PC-3 (cell line): ENCODE measurements at regions not wholly inside any gene's neighbourhood (a gene's known extent, or its start where the extent isn't known, plus 50 kb on each side); places are given as distances from the start of the nearest gene placed in this dataset.

Experiments
- ATAC-seq: fragments of 200-7000 bp; cut with Tn5 transposase; 2 replicates; pipeline ENCODE4 v1.9.1; 2020; ENCODE audit warnings: mild to moderate bottlenecking, moderate library complexity
- BruUV-seq: library from RNA; stranded (reverse); fragments of 400-500 nt; replicated peaks from 2 replicates; lab custom pipeline; 2021; lab: Mats Ljungman, UMichigan
- CTCF ChIA-PET: fragments of 300-600 bp; sonication (Branson Sonifier 250); formaldehyde crosslinking; loops from one replicate; lab custom pipeline; 2022; ENCODE audit warnings: antibody characterized with exemption; lab: Charles Lee
- POLR2A ChIA-PET: fragments of 300-600 bp; sonication (Branson Sonifier 250); formaldehyde crosslinking; loops from one replicate; lab custom pipeline; 2022; ENCODE audit warnings: antibody characterized with exemption; ENCODE audit not compliant: unreplicated experiment; lab: Charles Lee
- DNase-seq: peaks from one replicate; pipeline ENCODE4 v3.0.0-alpha.2; 2015
- H2AFZ ChIP-seq: fragments of 300-600 bp; sonication (generic); 2 replicates; pipeline ENCODE4 v1.6.0; 2016; ENCODE audit warnings: antibody characterized with exemption, low read length
- H3F3A ChIP-seq: fragments of 300-600 bp; sonication (generic); one replicate; pipeline ENCODE4 v1.6.0; 2017; ENCODE audit warnings: antibody characterized with exemption, low read length, control low read depth, mild to moderate bottlenecking; ENCODE audit not compliant: unreplicated experiment
- H3K27ac ChIP-seq: fragments of 300-600 bp; sonication (generic); 2 replicates; pipeline ENCODE4 v1.5.1; 2016; ENCODE audit warnings: mild to moderate bottlenecking, low read length
- H3K27me3 ChIP-seq: fragments of 300-600 bp; sonication (generic); 2 replicates; pipeline ENCODE4 v1.6.1; 2016; ENCODE audit warnings: low read length, mixed read lengths
- H3K36me3 ChIP-seq: fragments of 300-600 bp; sonication (generic); 2 replicates; pipeline ENCODE4 v1.6.1; 2016; ENCODE audit warnings: low read depth, mixed run types, low read length, mixed read lengths
- H3K4me1 ChIP-seq: fragments of 300-600 bp; sonication (generic); 2 replicates; pipeline ENCODE4 v1.5.1; 2016; ENCODE audit warnings: low read length; ENCODE audit not compliant: insufficient read depth
- H3K4me2 ChIP-seq: fragments of 300-600 bp; sonication (generic); 2 replicates; pipeline ENCODE4 v1.6.0; 2016; ENCODE audit warnings: low read length
- H3K4me3 ChIP-seq: fragments of 300-600 bp; sonication (generic); 2 replicates; pipeline ENCODE4 v1.5.1; 2016; ENCODE audit warnings: mild to moderate bottlenecking, low read length, mixed read lengths
- H3K79me2 ChIP-seq: fragments of 300-600 bp; sonication (generic); 2 replicates; pipeline ENCODE4 v1.6.1; 2017; ENCODE audit warnings: low read length, mixed read lengths
- H3K9ac ChIP-seq: fragments of 300-600 bp; sonication (generic); 2 replicates; pipeline ENCODE4 v1.6.0; 2016; ENCODE audit warnings: mild to moderate bottlenecking, low read length
- H3K9me2 ChIP-seq: fragments of 300-600 bp; sonication (generic); replicated peaks from 2 replicates; pipeline ENCODE4 v1.6.1; 2016; ENCODE audit warnings: mixed run types, low read length, mixed read lengths
- H3K9me3 ChIP-seq: fragments of 300-600 bp; sonication (generic); 2 replicates; pipeline ENCODE4 v1.6.1; 2016; ENCODE audit warnings: low read length, mixed read lengths
- H4K20me1 ChIP-seq: fragments of 300-600 bp; sonication (generic); 2 replicates; pipeline ENCODE4 v1.6.1; 2016; ENCODE audit warnings: low read length, mixed read lengths
- EZH2 ChIP-seq: fragments of 300-600 bp; sonication (generic); IDR thresholded peaks from one replicate; pipeline ENCODE4 v1.6.1; 2017; ENCODE audit warnings: antibody characterized with exemption, mild to moderate bottlenecking, low read length; ENCODE audit not compliant: unreplicated experiment
- EZH2phosphoT487 ChIP-seq: fragments of 300-600 bp; sonication (generic); IDR thresholded peaks from 2 replicates; pipeline ENCODE4 v1.6.1; 2018; ENCODE audit warnings: mild to moderate bottlenecking, antibody characterized with exemption, low read length, borderline replicate concordance
- intact Hi-C: fragments of 100-400 bp; cut with micrococcal nuclease; formaldehyde crosslinking; loops from 2 replicates; pipeline ENCODE4 v1.9.0; 2023
- TF ChIP-seq, protein P1 (sequence below): fragments of 300-600 bp; sonication (generic); conservative IDR thresholded peaks from 2 replicates; pipeline ENCODE4 v1.5.1; 2017; ENCODE audit warnings: antibody characterized with exemption, low read depth, mild to moderate bottlenecking, low read length

- TF ChIP-seq, protein P1, sequence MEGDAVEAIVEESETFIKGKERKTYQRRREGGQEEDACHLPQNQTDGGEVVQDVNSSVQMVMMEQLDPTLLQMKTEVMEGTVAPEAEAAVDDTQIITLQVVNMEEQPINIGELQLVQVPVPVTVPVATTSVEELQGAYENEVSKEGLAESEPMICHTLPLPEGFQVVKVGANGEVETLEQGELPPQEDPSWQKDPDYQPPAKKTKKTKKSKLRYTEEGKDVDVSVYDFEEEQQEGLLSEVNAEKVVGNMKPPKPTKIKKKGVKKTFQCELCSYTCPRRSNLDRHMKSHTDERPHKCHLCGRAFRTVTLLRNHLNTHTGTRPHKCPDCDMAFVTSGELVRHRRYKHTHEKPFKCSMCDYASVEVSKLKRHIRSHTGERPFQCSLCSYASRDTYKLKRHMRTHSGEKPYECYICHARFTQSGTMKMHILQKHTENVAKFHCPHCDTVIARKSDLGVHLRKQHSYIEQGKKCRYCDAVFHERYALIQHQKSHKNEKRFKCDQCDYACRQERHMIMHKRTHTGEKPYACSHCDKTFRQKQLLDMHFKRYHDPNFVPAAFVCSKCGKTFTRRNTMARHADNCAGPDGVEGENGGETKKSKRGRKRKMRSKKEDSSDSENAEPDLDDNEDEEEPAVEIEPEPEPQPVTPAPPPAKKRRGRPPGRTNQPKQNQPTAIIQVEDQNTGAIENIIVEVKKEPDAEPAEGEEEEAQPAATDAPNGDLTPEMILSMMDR: no peak
- no peak for TF ChIP-seq EZH2
- Histone ChIP-seq H3K79me2 (no peaks in the 10 kb centered on the region), H3K27ac (no peak overlapping the region), H3K4me3 (peak overlapping the region; percentile 51; the same call in 1 of the 2 replicates), H4K20me1 (no peaks in the 10 kb centered on the region), H3K9ac (no peak overlapping the region; the same call in 1 of the 2 replicates), H3K4me2 (peak overlapping the region; percentile 75), H3K9me2 (no peaks in the 10 kb centered on the region), H3K27me3 (no peaks in the 10 kb centered on the region), H3K36me3 (no peaks in the 10 kb centered on the region), H3K4me1 (peaks cover 42% of the 10 kb centered on the region), H3F3A (no peaks in the 10 kb centered on the region), H2AFZ (peak overlapping the region; percentile 80), H3K9me3 (no peaks in the 10 kb centered on the region)
- no TSS peak for BruUV-seq
- ChIA-PET CTCF (interaction anchor here (1.0 to 2.5 kb wide), 4 partner anchors 46 to 302 kb away, joined by 3 to 34 read pairs (median 4); no protein-coding TSS in a partner anchor), POLR2A (no interaction called here)
- ATAC-seq: peak; percentile 10; the same call in 1 of the 2 replicates
- intact Hi-C loops: loop anchor here (1.0 to 5.0 kb wide), 5 partner anchors 78 to 302 kb away; no protein-coding TSS in a partner anchor
- DNase-seq: peak; percentile 7
Measured at GRCh38 chr3:194984622-194985021, 286.3 kb downstream of the XXYLT1 start.

DNA sequence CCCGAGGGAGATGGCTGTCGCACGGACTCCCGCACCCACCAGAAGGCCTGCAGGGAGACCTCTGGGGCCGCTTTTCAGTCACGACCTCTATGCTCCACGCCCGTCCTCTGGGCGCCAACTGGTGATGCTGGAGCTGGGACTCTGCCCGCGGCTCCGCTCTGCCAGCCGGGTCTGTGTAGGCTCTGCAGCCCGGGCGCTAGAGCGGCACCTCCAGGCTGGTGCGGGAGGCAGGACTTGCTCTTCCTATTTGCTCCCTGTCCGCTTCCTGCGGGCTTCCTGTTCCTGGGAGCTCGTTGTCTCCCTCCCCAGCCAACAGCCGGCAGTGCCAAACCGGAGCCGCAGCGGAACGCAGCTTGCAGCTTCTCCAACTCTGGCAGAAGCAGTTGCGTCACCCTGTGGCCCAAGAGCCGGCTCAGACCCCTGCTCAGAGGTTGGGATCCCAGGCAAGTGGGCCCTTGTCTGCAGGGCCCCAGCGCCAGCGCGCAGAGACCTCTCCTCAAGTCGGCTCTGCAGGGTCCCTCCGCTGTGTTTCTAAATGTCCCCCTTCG lies 285.9 kb downstream of the XXYLT1 start:
- DNase-seq: peak; percentile 86
- Histone ChIP-seq H3K4me3 (peak overlapping the region; percentile 51; the same call in 1 of the 2 replicates), H3K9me2 (no peaks in the 10 kb centered on the region), H3K4me2 (peak overlapping the region; percentile 75), H2AFZ (peak overlapping the region; percentile 80), H3K79me2 (no peaks in the 10 kb centered on the region), H4K20me1 (no peaks in the 10 kb centered on the region), H3F3A (no peaks in the 10 kb centered on the region), H3K36me3 (no peaks in the 10 kb centered on the region), H3K9me3 (no peaks in the 10 kb centered on the region), H3K27ac (peak overlapping the region; percentile 10; the same call in 1 of the 2 replicates), H3K27me3 (no peaks in the 10 kb centered on the region), H3K4me1 (peaks cover 43% of the 10 kb centered on the region), H3K9ac (no peak overlapping the region; the same call in 1 of the 2 replicates)
- ChIA-PET CTCF (interaction anchor here (0.6 to 2.5 kb wide), 5 partner anchors 46 to 302 kb away, joined by 3 to 34 read pairs (median 5); no protein-coding TSS in a partner anchor), POLR2A (interaction anchor here (0.6 kb wide), 2 partner anchors 64 to 212 kb away, joined by 3 to 4 read pairs; no protein-coding TSS in a partner anchor)
- TF ChIP-seq, protein P1: peak; percentile 68
- TF ChIP-seq EZH2phosphoT487: no peak
- intact Hi-C loops: loop anchor here (1.0 to 5.0 kb wide), 5 partner anchors 79 to 303 kb away; no protein-coding TSS in a partner anchor
- no TSS peak for BruUV-seq
- ATAC-seq: peak; percentile 84
